C4-2B (cell line): ENCODE measurements at regions not wholly inside any gene's neighbourhood (a gene's known extent, or its start where the extent isn't known, plus 50 kb on each side); places are given as distances from the start of the nearest gene placed in this dataset.

ENCODE experiments used
- ZFX ChIP-seq: fragments of 450-650 bp; IDR thresholded peaks from 2 replicates; pipeline ENCODE4 v1.6.1; 2017
- TF ChIP-seq, protein P1 (sequence below): fragments of 450-650 bp; conservative IDR thresholded peaks from 2 replicates; pipeline ENCODE4 v1.5.1; 2017; ENCODE audit warnings: mild to moderate bottlenecking

DNA sequence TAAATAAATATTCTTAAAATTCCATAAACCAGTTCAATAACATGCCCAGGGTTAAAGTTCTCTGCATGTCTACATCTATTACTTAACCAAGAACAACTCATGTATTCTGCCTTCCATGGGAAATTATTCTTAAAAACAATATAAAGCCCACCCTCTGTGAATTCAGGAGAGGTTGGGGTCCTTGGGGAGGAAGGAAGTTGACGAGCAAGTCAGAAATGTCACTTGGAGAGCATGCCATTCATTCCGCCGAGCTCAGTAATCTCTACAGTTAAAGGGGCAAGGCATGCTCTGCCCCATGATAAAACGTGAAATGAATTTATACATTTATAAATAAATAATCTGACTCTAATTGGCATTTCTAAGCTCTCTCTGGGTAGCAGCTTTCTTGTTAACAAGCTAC, 405.1 kb downstream of the TOX3 start:
- TF ChIP-seq, protein P1, sequence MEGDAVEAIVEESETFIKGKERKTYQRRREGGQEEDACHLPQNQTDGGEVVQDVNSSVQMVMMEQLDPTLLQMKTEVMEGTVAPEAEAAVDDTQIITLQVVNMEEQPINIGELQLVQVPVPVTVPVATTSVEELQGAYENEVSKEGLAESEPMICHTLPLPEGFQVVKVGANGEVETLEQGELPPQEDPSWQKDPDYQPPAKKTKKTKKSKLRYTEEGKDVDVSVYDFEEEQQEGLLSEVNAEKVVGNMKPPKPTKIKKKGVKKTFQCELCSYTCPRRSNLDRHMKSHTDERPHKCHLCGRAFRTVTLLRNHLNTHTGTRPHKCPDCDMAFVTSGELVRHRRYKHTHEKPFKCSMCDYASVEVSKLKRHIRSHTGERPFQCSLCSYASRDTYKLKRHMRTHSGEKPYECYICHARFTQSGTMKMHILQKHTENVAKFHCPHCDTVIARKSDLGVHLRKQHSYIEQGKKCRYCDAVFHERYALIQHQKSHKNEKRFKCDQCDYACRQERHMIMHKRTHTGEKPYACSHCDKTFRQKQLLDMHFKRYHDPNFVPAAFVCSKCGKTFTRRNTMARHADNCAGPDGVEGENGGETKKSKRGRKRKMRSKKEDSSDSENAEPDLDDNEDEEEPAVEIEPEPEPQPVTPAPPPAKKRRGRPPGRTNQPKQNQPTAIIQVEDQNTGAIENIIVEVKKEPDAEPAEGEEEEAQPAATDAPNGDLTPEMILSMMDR = no peak
- TF ChIP-seq ZFX = no peak
